Activated T-helper 2 cell treated with anti-CD3 and anti-CD28 coated beads, Interferon-gamma antibody, Interleukin-2, Interleukin-4, amounts not matched to agents 10 μg/mL and 5 μg/mL and 100 μg/mL, durations not matched to agents 14 hours and 24 hours and 36 hours (primary cell): ENCODE measurements at regions not wholly inside any gene's neighbourhood (a gene's known extent, or its start where the extent isn't known, plus 50 kb on each side); places are given as distances from the start of the nearest gene placed in this dataset.

Source experiments
- DNase-seq: peaks from one replicate; pipeline ENCODE4 v3.0.0; 2021; ENCODE audit warnings: low spot score
- H3K27ac Mint-ChIP-seq: one replicate; pipeline ENCODE4 v1.8.0; 2021; ENCODE audit warnings: mixed read lengths
- H3K27me3 Mint-ChIP-seq: one replicate; pipeline ENCODE4 v1.8.0; 2021; ENCODE audit warnings: low read depth, mixed read lengths
- H3K36me3 Mint-ChIP-seq: one replicate; pipeline ENCODE4 v1.8.0; 2021; ENCODE audit warnings: low read depth, mixed read lengths
- H3K4me1 Mint-ChIP-seq: one replicate; pipeline ENCODE4 v1.8.0; 2021; ENCODE audit warnings: low read depth, mixed read lengths
- H3K4me3 Mint-ChIP-seq: one replicate; pipeline ENCODE4 v1.8.0; 2021; ENCODE audit warnings: low read depth, mild to moderate bottlenecking, moderate library complexity, mixed read lengths
- H3K9me3 Mint-ChIP-seq: one replicate; pipeline ENCODE4 v1.8.0; 2021; ENCODE audit warnings: mixed read lengths
- intact Hi-C: fragments of 100-400 bp; cut with micrococcal nuclease; formaldehyde crosslinking; loops from one replicate; pipeline ENCODE4 v1.15.1; 2023

GRCh38 chr4:126843492-126844067, 789.2 kb upstream of the INTU start:
- no peaks in the 10 kb centered on the region for H3K27me3 Mint-ChIP-seq
- H3K9me3 Mint-ChIP-seq, result no peaks in the 10 kb centered on the region
- intact Hi-C loops, result no loop called here
- H3K27ac Mint-ChIP-seq, result no peak overlapping the region
- H3K4me1 Mint-ChIP-seq, result no peaks in the 10 kb centered on the region
- no peaks in the 10 kb centered on the region for H3K36me3 Mint-ChIP-seq
- no peak for DNase-seq
- H3K4me3 Mint-ChIP-seq, result no peak overlapping the region

DNA sequence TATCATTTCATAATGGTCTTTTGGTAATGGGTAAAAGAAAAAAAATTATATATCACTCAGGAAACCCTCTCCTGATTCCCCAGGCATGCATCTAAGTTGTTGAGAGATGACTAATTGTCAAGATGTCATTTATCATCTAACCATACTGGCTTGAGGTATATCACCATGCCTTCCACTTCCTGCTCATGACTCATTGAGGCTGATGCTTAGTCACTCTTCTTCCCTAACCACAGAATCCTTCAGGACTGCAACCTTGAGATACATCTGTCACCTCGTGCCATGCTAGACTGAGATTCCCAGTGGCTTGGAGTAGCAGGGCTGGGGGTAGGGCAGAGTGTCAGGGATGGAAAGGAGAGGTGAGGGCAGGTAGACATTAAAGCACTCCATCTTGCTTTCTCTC, 782.5 kb upstream of the INTU start:
- Mint-ChIP-seq H3K4me1 (no peaks in the 10 kb centered on the region), H3K4me3 (no peak overlapping the region), H3K36me3 (no peaks in the 10 kb centered on the region), H3K27ac (no peak overlapping the region), H3K27me3 (no peaks in the 10 kb centered on the region), H3K9me3 (peaks cover 7% of the 10 kb centered on the region)
- no peak for DNase-seq
- intact Hi-C loops, result no loop called here

- H3K27me3 Mint-ChIP-seq, result no peaks in the 10 kb centered on the region
- no peaks in the 10 kb centered on the region for H3K36me3 Mint-ChIP-seq
- no peak for DNase-seq
- no peaks in the 10 kb centered on the region for H3K4me1 Mint-ChIP-seq
- intact Hi-C loops, result no loop called here
- no peak overlapping the region for H3K4me3 Mint-ChIP-seq
- H3K27ac Mint-ChIP-seq, result no peak overlapping the region
- peaks cover 7% of the 10 kb centered on the region for H3K9me3 Mint-ChIP-seq
Observed at GRCh38 chr4:126851391-126851790, 781.4 kb upstream of the INTU start.

- Mint-ChIP-seq H3K27ac (no peak overlapping the region), H3K27me3 (no peaks in the 10 kb centered on the region), H3K9me3 (peaks cover 8% of the 10 kb centered on the region), H3K4me1 (no peaks in the 10 kb centered on the region), H3K4me3 (no peak overlapping the region), H3K36me3 (no peaks in the 10 kb centered on the region)
- DNase-seq, result no peak
- intact Hi-C loops, result no loop called here
Observed at GRCh38 chr4:126853715-126854114, 779.0 kb upstream of the INTU start.

DNA sequence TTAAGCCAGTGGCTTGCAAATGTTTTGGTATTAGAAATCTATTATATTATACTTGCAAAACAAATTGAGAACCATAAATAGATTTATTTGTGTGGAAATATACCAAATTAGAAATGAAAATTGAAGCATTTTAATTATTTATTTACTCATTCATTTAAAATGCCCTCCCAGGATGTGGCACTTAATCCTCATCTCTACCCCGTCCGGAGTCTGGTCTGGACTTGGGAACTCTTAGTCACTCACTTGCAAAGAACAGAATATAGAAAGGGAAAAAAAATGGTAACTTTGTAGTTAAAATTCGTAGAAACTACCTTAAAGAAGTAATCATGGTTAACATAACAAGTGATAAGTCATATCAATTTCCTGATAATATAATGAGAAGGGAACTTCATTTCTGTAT, 775.9 kb upstream of the INTU start:
- intact Hi-C loops, result no loop called here

GRCh38 chr4:126859314-126859713, 773.4 kb upstream of the INTU start:
- no peaks in the 10 kb centered on the region for H3K36me3 Mint-ChIP-seq
- no peaks in the 10 kb centered on the region for H3K4me1 Mint-ChIP-seq
- no peak overlapping the region for H3K4me3 Mint-ChIP-seq
- no peaks in the 10 kb centered on the region for H3K27me3 Mint-ChIP-seq
- DNase-seq, result no peak
- H3K27ac Mint-ChIP-seq, result no peak overlapping the region
- peaks cover 10% of the 10 kb centered on the region for H3K9me3 Mint-ChIP-seq
- intact Hi-C loops, result no loop called here

More for the DNA sequence above, 775.9 kb upstream of the INTU start:
- H3K4me1 Mint-ChIP-seq, result no peaks in the 10 kb centered on the region
- DNase-seq, result no peak
- no peak overlapping the region for H3K4me3 Mint-ChIP-seq
- no peak overlapping the region for H3K27ac Mint-ChIP-seq
- H3K27me3 Mint-ChIP-seq, result no peaks in the 10 kb centered on the region
- no peaks in the 10 kb centered on the region for H3K36me3 Mint-ChIP-seq
- H3K9me3 Mint-ChIP-seq, result peaks cover 6% of the 10 kb centered on the region

- no peaks in the 10 kb centered on the region for H3K27me3 Mint-ChIP-seq
- no peak overlapping the region for H3K27ac Mint-ChIP-seq
- no peak for DNase-seq
- intact Hi-C loops, result no loop called here
- no peaks in the 10 kb centered on the region for H3K36me3 Mint-ChIP-seq
- H3K4me1 Mint-ChIP-seq, result no peaks in the 10 kb centered on the region
- H3K9me3 Mint-ChIP-seq, result peaks cover 14% of the 10 kb centered on the region
- no peak overlapping the region for H3K4me3 Mint-ChIP-seq
Observed at GRCh38 chr4:126859872-126860271, 772.9 kb upstream of the INTU start.

DNA sequence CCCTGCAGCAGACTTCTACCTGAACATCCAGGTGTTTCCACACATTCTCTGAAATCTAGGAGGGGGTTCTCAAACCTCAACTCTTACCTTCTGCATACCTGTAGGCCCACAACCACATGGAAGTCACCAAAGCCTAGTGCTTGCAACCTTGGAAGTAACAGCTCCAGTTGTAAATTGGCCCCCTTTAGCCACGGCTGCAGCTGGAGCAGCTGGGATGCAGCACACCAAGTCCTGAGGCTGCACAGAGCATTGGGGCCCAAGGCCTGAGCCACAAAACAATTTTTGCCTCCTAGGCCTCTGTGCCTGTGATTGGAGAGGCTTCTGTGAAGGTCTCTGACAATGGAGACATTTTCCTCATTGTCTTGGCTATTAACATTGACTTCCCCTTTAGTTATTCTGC, 772.4 kb upstream of the INTU start:
- no peaks in the 10 kb centered on the region for H3K4me1 Mint-ChIP-seq
- H3K4me3 Mint-ChIP-seq, result no peak overlapping the region
- H3K9me3 Mint-ChIP-seq, result peaks cover 14% of the 10 kb centered on the region
- intact Hi-C loops, result no loop called here
- DNase-seq, result no peak
- H3K27me3 Mint-ChIP-seq, result no peaks in the 10 kb centered on the region
- no peak overlapping the region for H3K27ac Mint-ChIP-seq
- H3K36me3 Mint-ChIP-seq, result no peaks in the 10 kb centered on the region

GRCh38 chr4:126869967-126870366, 762.8 kb upstream of the INTU start:
- H3K4me3 Mint-ChIP-seq, result no peak overlapping the region

DNA sequence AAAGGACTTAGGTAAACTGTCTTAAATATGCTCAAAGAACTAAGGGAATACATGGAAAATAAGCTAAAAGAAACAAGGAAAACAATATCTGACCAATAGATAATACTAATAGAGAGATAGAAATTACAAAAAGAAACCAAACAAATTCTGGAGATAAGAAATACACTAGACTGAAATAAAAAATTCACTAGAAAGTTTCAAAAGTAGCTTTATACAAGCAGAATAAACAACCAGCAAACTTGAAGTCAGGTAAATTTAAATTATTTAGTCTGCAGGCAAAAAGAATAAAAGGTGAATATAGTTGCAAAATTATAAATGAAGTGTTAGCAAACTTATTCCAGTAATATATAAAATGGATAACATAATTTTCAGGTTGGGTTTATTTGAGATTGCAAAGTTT, 760.9 kb upstream of the INTU start:
- no peaks in the 10 kb centered on the region for H3K4me1 Mint-ChIP-seq
- intact Hi-C loops, result no loop called here
- no peak overlapping the region for H3K4me3 Mint-ChIP-seq
- no peak for DNase-seq
- no peaks in the 10 kb centered on the region for H3K36me3 Mint-ChIP-seq
- H3K27me3 Mint-ChIP-seq, result no peaks in the 10 kb centered on the region
- H3K27ac Mint-ChIP-seq, result no peak overlapping the region
- H3K9me3 Mint-ChIP-seq, result peaks cover 51% of the 10 kb centered on the region

More at GRCh38 chr4:126869967-126870366, 762.8 kb upstream of the INTU start:
- Mint-ChIP-seq H3K36me3 (no peaks in the 10 kb centered on the region), H3K4me1 (no peaks in the 10 kb centered on the region), H3K27ac (no peak overlapping the region), H3K9me3 (peaks cover 47% of the 10 kb centered on the region), H3K27me3 (no peaks in the 10 kb centered on the region)
- no peak for DNase-seq
- intact Hi-C loops, result no loop called here

GRCh38 chr4:126874533-126874932, 758.2 kb upstream of the INTU start:
- H3K36me3 Mint-ChIP-seq, result no peaks in the 10 kb centered on the region
- peaks cover 43% of the 10 kb centered on the region for H3K9me3 Mint-ChIP-seq
- intact Hi-C loops, result no loop called here
- no peak overlapping the region for H3K27ac Mint-ChIP-seq
- no peak for DNase-seq
- no peaks in the 10 kb centered on the region for H3K27me3 Mint-ChIP-seq
- no peak overlapping the region for H3K4me3 Mint-ChIP-seq
- H3K4me1 Mint-ChIP-seq, result no peaks in the 10 kb centered on the region

DNA sequence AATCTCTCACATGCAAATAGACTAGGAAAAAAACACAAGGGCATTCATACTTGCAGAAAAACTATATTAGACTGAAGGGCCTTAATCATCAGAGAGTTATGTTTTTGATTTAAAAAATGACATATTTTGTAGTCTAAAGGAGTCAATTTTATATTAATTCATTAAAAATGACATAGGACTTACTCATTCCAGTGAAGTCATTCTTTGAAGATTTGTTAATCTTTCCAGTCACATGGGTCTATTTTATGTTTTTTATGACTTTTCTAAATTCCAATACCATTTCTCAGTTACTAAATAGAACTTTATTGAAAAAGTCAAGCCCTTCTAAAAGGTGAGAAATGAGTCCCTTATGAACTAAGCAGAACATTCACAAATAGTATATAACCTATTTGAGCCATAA, 743.8 kb upstream of the INTU start:
- intact Hi-C loops, result no loop called here
- H3K4me3 Mint-ChIP-seq, result no peak overlapping the region
- H3K27ac Mint-ChIP-seq, result no peak overlapping the region
- no peak for DNase-seq
- no peaks in the 10 kb centered on the region for H3K4me1 Mint-ChIP-seq
- H3K9me3 Mint-ChIP-seq, result peaks cover 7% of the 10 kb centered on the region
- no peaks in the 10 kb centered on the region for H3K36me3 Mint-ChIP-seq
- H3K27me3 Mint-ChIP-seq, result no peaks in the 10 kb centered on the region

DNA sequence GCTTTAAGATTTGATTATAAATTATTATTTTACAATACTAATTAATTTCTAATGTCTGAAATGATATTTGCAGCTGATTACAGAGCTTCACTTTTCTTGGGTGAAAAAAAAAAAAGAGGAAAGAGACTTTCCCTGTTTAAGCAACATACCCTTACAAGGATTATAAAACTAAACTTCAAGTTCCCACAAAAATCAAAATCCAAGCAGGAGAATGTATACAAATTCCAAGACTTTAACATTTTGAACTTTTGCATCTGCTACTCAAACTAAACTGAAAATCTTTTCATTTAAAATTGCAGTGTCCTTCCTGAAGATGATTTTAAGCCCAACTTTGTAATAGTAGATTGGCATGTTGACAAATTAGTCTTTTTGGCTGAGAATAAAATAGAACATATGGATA, 742.4 kb upstream of the INTU start:
- intact Hi-C loops, result no loop called here
- no peak overlapping the region for H3K4me3 Mint-ChIP-seq
- DNase-seq, result no peak
- H3K27me3 Mint-ChIP-seq, result no peaks in the 10 kb centered on the region
- no peak overlapping the region for H3K27ac Mint-ChIP-seq
- no peaks in the 10 kb centered on the region for H3K4me1 Mint-ChIP-seq
- no peaks in the 10 kb centered on the region for H3K36me3 Mint-ChIP-seq
- H3K9me3 Mint-ChIP-seq, result peaks cover 17% of the 10 kb centered on the region

GRCh38 chr4:126890994-126891393, 741.8 kb upstream of the INTU start:
- no peaks in the 10 kb centered on the region for H3K4me1 Mint-ChIP-seq
- no peaks in the 10 kb centered on the region for H3K27me3 Mint-ChIP-seq
- DNase-seq, result no peak
- no peak overlapping the region for H3K4me3 Mint-ChIP-seq
- H3K27ac Mint-ChIP-seq, result no peak overlapping the region
- H3K36me3 Mint-ChIP-seq, result no peaks in the 10 kb centered on the region
- H3K9me3 Mint-ChIP-seq, result peaks cover 22% of the 10 kb centered on the region
- intact Hi-C loops, result no loop called here
